HUES6 (cell line): ENCODE measurements at regions not wholly inside any gene's neighbourhood (a gene's known extent, or its start where the extent isn't known, plus 50 kb on each side); places are given as distances from the start of the nearest gene placed in this dataset.
"Not testable (repeated sequence)": the region's sequence is repeated elsewhere in the genome, so short reads cannot be mapped to it uniquely, and the experiment has no call there.

Experiments
- H3K27ac ChIP-seq: 2 replicates; pipeline ENCODE4 v1.7.0; 2013; ENCODE audit warnings: low read depth, mild to moderate bottlenecking, low read length, inconsistent platforms
- H3K27me3 ChIP-seq: 2 replicates; pipeline ENCODE4 v1.6.1; 2013; ENCODE audit warnings: low read length; ENCODE audit not compliant: control insufficient read depth, insufficient read depth
- H3K36me3 ChIP-seq: 2 replicates; pipeline ENCODE4 v1.6.1; 2013; ENCODE audit warnings: low read length; ENCODE audit not compliant: control insufficient read depth, insufficient read depth
- H3K4me1 ChIP-seq: 2 replicates; pipeline ENCODE4 v1.6.1; 2013; ENCODE audit warnings: low read length; ENCODE audit not compliant: control insufficient read depth, insufficient read depth
- H3K4me3 ChIP-seq: 2 replicates; pipeline ENCODE4 v1.5.1; 2013; ENCODE audit warnings: low read depth, low read length
- H3K9ac ChIP-seq: one replicate; pipeline ENCODE4 v1.6.1; 2013; ENCODE audit warnings: mild to moderate bottlenecking, low read length
- H3K9me3 ChIP-seq: 2 replicates; pipeline ENCODE4 v1.6.1; 2013; ENCODE audit warnings: low read depth, low read length; ENCODE audit not compliant: control insufficient read depth, insufficient read depth

DNA sequence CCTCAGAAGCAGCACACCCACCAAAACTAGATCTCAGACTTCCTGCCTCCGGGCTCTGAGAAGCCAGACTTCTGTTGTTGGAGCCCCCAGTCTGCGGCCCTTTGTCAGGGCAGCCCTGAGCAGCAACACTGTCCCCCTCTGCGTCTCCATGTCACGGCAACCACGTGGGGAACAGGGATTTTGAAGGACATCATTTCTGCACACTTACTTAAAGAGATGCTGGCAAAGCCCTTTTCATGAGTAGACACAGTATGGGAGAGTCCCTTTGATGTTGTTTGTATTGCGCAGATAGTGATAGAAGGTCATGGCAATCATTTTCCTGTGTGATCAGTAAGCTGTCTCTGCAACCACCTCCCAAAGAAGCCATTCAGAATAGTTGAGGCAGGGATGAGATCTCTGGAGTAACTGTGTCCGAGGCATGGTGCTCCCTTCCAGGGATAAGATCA is 69.1 kb upstream of the ID2 start:
- H3K27me3 ChIP-seq: peaks cover 5% of the 10 kb centered on the region

DNA sequence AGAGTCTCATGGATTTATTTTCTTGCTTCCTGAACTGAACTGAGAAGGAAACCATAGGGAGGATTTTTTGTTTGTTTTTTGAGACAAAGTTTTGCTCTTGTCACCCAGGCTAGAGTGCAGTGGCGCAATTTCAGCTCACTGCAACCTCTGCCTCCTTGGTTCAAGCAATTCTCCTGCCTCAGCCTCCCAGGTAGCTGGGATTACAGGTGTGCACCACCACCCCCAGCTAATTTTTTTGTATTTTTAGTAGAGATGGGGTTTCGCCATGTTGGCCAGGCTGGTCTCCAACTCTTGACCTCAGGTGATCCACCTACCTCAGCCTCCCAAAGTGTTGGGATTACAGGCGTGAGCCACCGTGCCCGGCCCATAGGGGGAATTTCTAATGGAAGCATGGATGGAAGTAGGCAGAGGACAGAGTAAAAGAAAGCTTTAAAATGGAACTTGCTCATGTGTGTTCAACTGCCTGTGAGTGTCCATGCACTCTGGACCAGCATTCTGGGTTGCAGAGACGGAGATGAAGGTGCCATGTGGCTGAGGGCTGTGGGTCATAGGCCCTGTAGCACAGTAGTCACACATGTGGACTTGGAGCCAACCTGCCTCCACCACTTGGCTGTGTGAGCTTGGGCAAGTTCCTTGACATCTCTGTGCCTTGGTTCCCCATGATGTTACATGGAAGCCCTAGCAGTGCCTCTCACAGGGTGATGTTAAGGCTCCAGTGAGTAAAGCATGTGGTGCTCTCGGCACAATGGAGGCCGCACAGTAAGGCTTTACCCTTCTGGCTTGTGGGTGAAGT is 68.5 kb upstream of the ID2 start:
- not testable (repeated sequence) for H3K27ac ChIP-seq, H3K4me3 ChIP-seq, H3K4me1 ChIP-seq, H3K36me3 ChIP-seq, H3K9ac ChIP-seq, H3K27me3 ChIP-seq
- H3K9me3 ChIP-seq: peaks cover 15% of the 10 kb centered on the region

More for the DNA sequence above, 69.1 kb upstream of the ID2 start:
- no peak overlapping the region for H3K27ac ChIP-seq
- peaks cover 10% of the 10 kb centered on the region; the same call in 1 of the 2 replicates for H3K4me1 ChIP-seq
- H3K9me3 ChIP-seq: peaks cover 15% of the 10 kb centered on the region
- no peak overlapping the region for H3K9ac ChIP-seq
- no peaks in the 10 kb centered on the region for H3K36me3 ChIP-seq
- H3K4me3 ChIP-seq: no peak overlapping the region

DNA sequence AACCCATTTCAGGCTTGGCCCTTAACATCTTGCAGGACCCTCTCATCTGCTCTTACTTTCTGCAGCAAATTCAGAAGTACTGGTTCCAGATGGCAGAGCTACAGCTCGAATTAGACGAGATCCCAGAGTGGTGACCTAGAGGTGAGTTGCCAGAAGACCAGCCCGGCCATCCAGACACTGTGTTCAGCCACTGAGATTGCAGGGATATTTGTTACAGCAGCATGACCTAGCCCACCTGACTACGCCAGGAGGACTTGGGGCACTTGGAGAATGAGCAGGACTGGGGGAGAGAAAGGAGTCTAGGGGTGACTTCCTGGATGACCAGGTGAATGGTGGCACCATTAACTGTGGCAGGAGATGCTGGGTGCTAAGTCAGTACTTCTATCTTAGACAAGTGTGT is 67.2 kb upstream of the ID2 start:
- Histone ChIP-seq H3K4me3 (no peak overlapping the region), H3K4me1 (peaks cover 5% of the 10 kb centered on the region; the same call in 1 of the 2 replicates), H3K9ac (no peak overlapping the region), H3K36me3 (no peaks in the 10 kb centered on the region), H3K9me3 (peaks cover 15% of the 10 kb centered on the region), H3K27ac (no peak overlapping the region), H3K27me3 (no peaks in the 10 kb centered on the region)

GRCh38 chr2:8615252-8615575 is 66.6 kb upstream of the ID2 start:
- Histone ChIP-seq H3K4me1 (no peaks in the 10 kb centered on the region; the same call in 1 of the 2 replicates), H3K9me3 (peaks cover 15% of the 10 kb centered on the region), H3K27me3 (no peaks in the 10 kb centered on the region), H3K9ac (no peak overlapping the region), H3K4me3 (no peak overlapping the region), H3K27ac (no peak overlapping the region), H3K36me3 (no peaks in the 10 kb centered on the region)

DNA sequence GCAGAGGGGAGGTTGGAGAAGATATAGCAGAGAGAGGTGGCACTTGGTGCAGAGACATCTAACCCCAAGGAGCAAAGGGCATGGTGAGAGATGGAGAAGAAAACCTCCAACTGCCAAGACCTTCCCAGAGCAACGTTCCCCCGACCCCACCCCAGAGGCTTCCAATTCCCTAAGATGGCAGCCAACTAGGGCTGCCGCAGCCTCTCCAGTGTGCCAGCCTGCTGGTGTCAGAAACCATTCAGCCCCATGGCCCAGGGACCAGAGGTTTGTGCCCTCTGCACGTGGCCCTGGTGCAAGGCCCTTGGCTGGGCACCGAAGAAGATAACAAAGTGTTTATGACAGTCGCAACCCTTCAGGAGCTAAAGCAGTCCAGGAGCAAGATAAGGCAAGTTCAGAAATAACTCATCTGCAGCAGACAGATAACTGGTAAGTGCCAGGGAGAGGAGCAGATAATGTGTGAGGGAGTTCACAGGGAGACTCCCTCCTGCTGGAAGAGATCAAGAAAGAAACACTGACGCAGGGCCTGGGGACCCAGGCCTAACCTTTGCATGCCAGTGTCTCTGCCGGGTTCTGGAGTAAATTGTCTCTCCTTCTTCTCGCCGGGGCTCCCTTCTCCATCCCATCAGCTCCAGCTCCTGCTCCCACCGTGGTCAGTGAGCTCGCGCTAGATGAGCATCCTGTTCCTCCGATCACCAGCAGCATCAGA is 66.1 kb upstream of the ID2 start:
- H3K27me3 ChIP-seq: no peaks in the 10 kb centered on the region

DNA sequence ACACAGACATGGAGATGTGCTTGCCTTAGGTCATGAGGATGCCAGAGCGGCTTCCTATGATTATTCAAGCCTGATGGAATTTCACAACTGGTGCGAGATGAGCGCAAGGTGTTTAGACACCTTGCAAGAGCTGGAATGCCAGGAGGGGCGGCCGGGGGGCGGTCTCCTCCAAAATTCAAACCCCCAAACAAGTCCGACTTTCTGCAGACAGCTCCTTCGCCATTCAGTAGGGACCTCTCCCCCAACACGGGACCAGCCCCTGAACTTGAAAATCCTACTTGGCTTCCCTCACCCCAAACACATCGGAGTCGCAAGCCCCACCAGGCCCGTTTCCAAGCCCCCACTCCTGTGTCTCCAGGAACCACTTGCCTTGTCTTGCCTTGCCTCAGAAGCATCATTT is 64.8 kb upstream of the ID2 start:
- H3K27me3 ChIP-seq: no peaks in the 10 kb centered on the region
- H3K27ac ChIP-seq: no peak overlapping the region
- H3K9ac ChIP-seq: no peak overlapping the region
- no peaks in the 10 kb centered on the region for H3K4me1 ChIP-seq
- no peak overlapping the region for H3K4me3 ChIP-seq
- H3K36me3 ChIP-seq: no peaks in the 10 kb centered on the region
- H3K9me3 ChIP-seq: peaks cover 8% of the 10 kb centered on the region; the same call in 1 of the 2 replicates

More for the DNA sequence above, 66.1 kb upstream of the ID2 start:
- Histone ChIP-seq H3K27ac (no peak overlapping the region), H3K9me3 (peaks cover 11% of the 10 kb centered on the region), H3K4me3 (no peak overlapping the region), H3K9ac (no peak overlapping the region), H3K36me3 (no peaks in the 10 kb centered on the region), H3K4me1 (no peaks in the 10 kb centered on the region)

- Histone ChIP-seq H3K9me3 (peaks cover 8% of the 10 kb centered on the region; the same call in 1 of the 2 replicates), H3K4me1 (no peaks in the 10 kb centered on the region), H3K27ac (no peak overlapping the region), H3K27me3 (no peaks in the 10 kb centered on the region), H3K4me3 (no peak overlapping the region), H3K9ac (no peak overlapping the region), H3K36me3 (no peaks in the 10 kb centered on the region)
Measured at GRCh38 chr2:8617590-8617989, 64.3 kb upstream of the ID2 start.

DNA sequence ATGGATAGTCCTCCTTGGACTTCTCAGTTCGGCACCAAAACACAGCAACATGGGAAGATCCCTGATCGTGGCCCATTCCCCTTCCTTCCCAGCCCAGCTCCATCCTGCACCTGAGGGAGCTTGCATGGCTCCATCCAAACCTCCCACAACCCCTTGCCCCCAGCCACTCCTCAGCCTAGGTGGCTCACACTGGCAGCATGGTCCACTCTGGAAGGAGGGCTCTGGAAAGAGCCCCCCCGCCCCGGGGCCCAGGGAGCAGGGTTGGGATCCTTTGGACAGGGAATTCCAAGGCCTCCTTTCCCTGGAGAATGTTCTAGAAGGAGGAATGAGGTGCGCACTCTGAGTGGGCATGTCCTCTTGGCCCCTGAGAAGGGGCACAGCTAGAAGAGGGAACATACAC is 62.8 kb upstream of the ID2 start:
- Histone ChIP-seq H3K9me3 (peaks cover 8% of the 10 kb centered on the region; the same call in 1 of the 2 replicates), H3K9ac (no peak overlapping the region), H3K36me3 (no peaks in the 10 kb centered on the region), H3K4me3 (no peak overlapping the region), H3K27ac (no peak overlapping the region), H3K27me3 (no peaks in the 10 kb centered on the region), H3K4me1 (no peaks in the 10 kb centered on the region)

GRCh38 chr2:8620611-8621382 is 61.1 kb upstream of the ID2 start:
- Histone ChIP-seq H3K4me3 (no peak overlapping the region), H3K27me3 (no peaks in the 10 kb centered on the region), H3K4me1 (no peaks in the 10 kb centered on the region), H3K36me3 (no peaks in the 10 kb centered on the region), H3K9ac (no peak overlapping the region), H3K27ac (no peak overlapping the region), H3K9me3 (no peaks in the 10 kb centered on the region)

DNA sequence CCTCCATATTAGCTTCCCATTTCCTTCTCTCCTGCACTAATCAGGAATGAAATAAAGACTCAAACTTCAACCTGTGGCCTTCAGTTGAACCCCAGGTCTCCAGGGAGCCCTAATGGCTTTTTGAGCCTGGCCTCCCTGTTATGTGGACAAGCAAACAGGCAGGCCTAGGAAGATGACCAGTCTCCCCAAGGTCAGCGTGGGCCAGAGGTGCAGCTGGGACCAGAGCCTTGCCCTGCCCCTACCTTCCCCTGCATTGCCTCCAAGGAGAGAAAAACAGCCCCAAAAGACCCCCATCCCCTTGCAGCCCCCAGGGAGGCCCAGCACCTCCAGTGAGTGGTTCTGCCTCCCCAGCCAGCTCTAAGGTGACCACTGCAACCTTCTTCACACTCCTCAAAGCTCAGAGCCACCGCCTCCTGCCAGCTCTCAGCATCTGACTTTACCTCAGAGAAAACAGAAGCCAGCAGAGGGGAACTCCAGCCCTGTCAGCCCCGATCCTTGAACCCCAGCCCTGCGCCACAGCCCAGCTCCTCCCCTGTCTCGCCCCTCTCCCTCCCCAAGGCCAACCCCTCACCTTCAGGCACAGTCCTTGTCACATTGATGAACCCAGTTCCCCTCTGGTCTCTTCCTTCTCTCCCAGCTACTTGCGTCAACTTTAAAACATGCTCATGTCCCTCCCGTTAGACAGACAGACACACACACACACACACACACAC is 59.5 kb upstream of the ID2 start:
- H3K9ac ChIP-seq: no peak overlapping the region
- no peaks in the 10 kb centered on the region for H3K27me3 ChIP-seq
- no peak overlapping the region for H3K4me3 ChIP-seq
- H3K4me1 ChIP-seq: no peaks in the 10 kb centered on the region
- no peak overlapping the region for H3K27ac ChIP-seq
- H3K36me3 ChIP-seq: no peaks in the 10 kb centered on the region
- H3K9me3 ChIP-seq: no peaks in the 10 kb centered on the region
